ENCODE measurements at regions not wholly inside any gene's neighbourhood (a gene's known extent, or its start where the extent isn't known, plus 50 kb on each side); places are given as distances from the start of the nearest gene placed in this dataset.

- no peak overlapping the region for H3K27ac Mint-ChIP-seq
- no peak for DNase-seq (ENCODE audit: low spot score)
- no peaks in the 10 kb centered on the region for H3K4me1 Mint-ChIP-seq (ENCODE audit: low read depth)
- no peaks in the 10 kb centered on the region for H3K27me3 Mint-ChIP-seq (ENCODE audit: low read depth)
- H3K36me3 Mint-ChIP-seq (ENCODE audit: low read depth), result no peaks in the 10 kb centered on the region
- H3K4me3 Mint-ChIP-seq, result no peak overlapping the region
- H3K9me3 Mint-ChIP-seq, result peaks cover 14% of the 10 kb centered on the region
Measured at GRCh38 chr4:111483375-111484169, 661.7 kb upstream of the FAM241A start.

- Mint-ChIP-seq H3K4me3 (no peak overlapping the region), H3K4me1 (ENCODE audit: low read depth) (no peaks in the 10 kb centered on the region), H3K36me3 (ENCODE audit: low read depth) (no peaks in the 10 kb centered on the region), H3K9me3 (peaks cover 3% of the 10 kb centered on the region), H3K27ac (no peak overlapping the region), H3K27me3 (ENCODE audit: low read depth) (no peaks in the 10 kb centered on the region)
- DNase-seq (ENCODE audit: low spot score), result no peak
Measured at GRCh38 chr4:111492496-111492895, 652.8 kb upstream of the FAM241A start.

- Mint-ChIP-seq H3K4me1 (ENCODE audit: low read depth) (no peaks in the 10 kb centered on the region), H3K27ac (no peak overlapping the region), H3K27me3 (ENCODE audit: low read depth) (no peaks in the 10 kb centered on the region), H3K9me3 (no peaks in the 10 kb centered on the region), H3K4me3 (no peak overlapping the region), H3K36me3 (ENCODE audit: low read depth) (no peaks in the 10 kb centered on the region)
- no peak for DNase-seq (ENCODE audit: low spot score)
Measured at GRCh38 chr4:111494471-111494870, 650.8 kb upstream of the FAM241A start.

GRCh38 chr4:111494971-111495370, 650.3 kb upstream of the FAM241A start:
- Mint-ChIP-seq H3K27ac (no peak overlapping the region), H3K4me3 (no peak overlapping the region), H3K4me1 (ENCODE audit: low read depth) (no peaks in the 10 kb centered on the region), H3K36me3 (ENCODE audit: low read depth) (no peaks in the 10 kb centered on the region), H3K27me3 (ENCODE audit: low read depth) (no peaks in the 10 kb centered on the region), H3K9me3 (no peaks in the 10 kb centered on the region)
- no peak for DNase-seq (ENCODE audit: low spot score)

- H3K4me3 Mint-ChIP-seq, result no peak overlapping the region
- no peaks in the 10 kb centered on the region for H3K4me1 Mint-ChIP-seq (ENCODE audit: low read depth)
- no peaks in the 10 kb centered on the region for H3K36me3 Mint-ChIP-seq (ENCODE audit: low read depth)
- DNase-seq (ENCODE audit: low spot score), result no peak
- H3K27ac Mint-ChIP-seq, result no peak overlapping the region
- H3K9me3 Mint-ChIP-seq, result no peaks in the 10 kb centered on the region
- no peaks in the 10 kb centered on the region for H3K27me3 Mint-ChIP-seq (ENCODE audit: low read depth)
Measured at GRCh38 chr4:111499291-111499690, 646.0 kb upstream of the FAM241A start.

GRCh38 chr4:111499706-111500105, 645.5 kb upstream of the FAM241A start:
- DNase-seq (ENCODE audit: low spot score), result no peak
- Mint-ChIP-seq H3K27me3 (ENCODE audit: low read depth) (no peaks in the 10 kb centered on the region), H3K9me3 (no peaks in the 10 kb centered on the region), H3K27ac (no peak overlapping the region), H3K36me3 (ENCODE audit: low read depth) (no peaks in the 10 kb centered on the region), H3K4me3 (no peak overlapping the region), H3K4me1 (ENCODE audit: low read depth) (no peaks in the 10 kb centered on the region)

GRCh38 chr4:111500858-111501257, 644.4 kb upstream of the FAM241A start:
- Mint-ChIP-seq H3K4me3 (no peak overlapping the region), H3K9me3 (no peaks in the 10 kb centered on the region), H3K36me3 (ENCODE audit: low read depth) (no peaks in the 10 kb centered on the region), H3K27ac (no peak overlapping the region), H3K4me1 (ENCODE audit: low read depth) (no peaks in the 10 kb centered on the region), H3K27me3 (ENCODE audit: low read depth) (no peaks in the 10 kb centered on the region)
- no peak for DNase-seq (ENCODE audit: low spot score)

GRCh38 chr4:111501946-111502345, 643.3 kb upstream of the FAM241A start:
- no peaks in the 10 kb centered on the region for H3K4me1 Mint-ChIP-seq (ENCODE audit: low read depth)
- no peak for DNase-seq (ENCODE audit: low spot score)
- no peaks in the 10 kb centered on the region for H3K36me3 Mint-ChIP-seq (ENCODE audit: low read depth)
- H3K4me3 Mint-ChIP-seq, result no peak overlapping the region
- H3K27ac Mint-ChIP-seq, result no peak overlapping the region
- no peaks in the 10 kb centered on the region for H3K27me3 Mint-ChIP-seq (ENCODE audit: low read depth)
- H3K9me3 Mint-ChIP-seq, result no peaks in the 10 kb centered on the region

GRCh38 chr4:111502626-111503025, 642.6 kb upstream of the FAM241A start:
- H3K27ac Mint-ChIP-seq, result no peak overlapping the region
- DNase-seq (ENCODE audit: low spot score), result no peak
- H3K9me3 Mint-ChIP-seq, result no peaks in the 10 kb centered on the region
- H3K4me1 Mint-ChIP-seq (ENCODE audit: low read depth), result no peaks in the 10 kb centered on the region
- no peaks in the 10 kb centered on the region for H3K27me3 Mint-ChIP-seq (ENCODE audit: low read depth)
- H3K4me3 Mint-ChIP-seq, result no peak overlapping the region
- H3K36me3 Mint-ChIP-seq (ENCODE audit: low read depth), result no peaks in the 10 kb centered on the region

GRCh38 chr4:111506706-111507105, 638.5 kb upstream of the FAM241A start:
- Mint-ChIP-seq H3K4me1 (ENCODE audit: low read depth) (no peaks in the 10 kb centered on the region), H3K4me3 (no peak overlapping the region), H3K36me3 (ENCODE audit: low read depth) (no peaks in the 10 kb centered on the region), H3K9me3 (no peaks in the 10 kb centered on the region), H3K27me3 (ENCODE audit: low read depth) (no peaks in the 10 kb centered on the region), H3K27ac (no peak overlapping the region)
- no peak for DNase-seq (ENCODE audit: low spot score)

- Mint-ChIP-seq H3K4me1 (ENCODE audit: low read depth) (no peaks in the 10 kb centered on the region), H3K4me3 (no peak overlapping the region), H3K36me3 (ENCODE audit: low read depth) (no peaks in the 10 kb centered on the region), H3K27me3 (ENCODE audit: low read depth) (no peaks in the 10 kb centered on the region), H3K27ac (no peak overlapping the region), H3K9me3 (no peaks in the 10 kb centered on the region)
- no peak for DNase-seq (ENCODE audit: low spot score)
Measured at GRCh38 chr4:111510535-111510934, 634.7 kb upstream of the FAM241A start.

GRCh38 chr4:111512081-111512783, 633.0 kb upstream of the FAM241A start:
- H3K4me1 Mint-ChIP-seq (ENCODE audit: low read depth), result no peaks in the 10 kb centered on the region
- no peaks in the 10 kb centered on the region for H3K36me3 Mint-ChIP-seq (ENCODE audit: low read depth)
- DNase-seq (ENCODE audit: low spot score), result no peak
- no peak overlapping the region for H3K27ac Mint-ChIP-seq
- H3K4me3 Mint-ChIP-seq, result no peak overlapping the region
- no peaks in the 10 kb centered on the region for H3K27me3 Mint-ChIP-seq (ENCODE audit: low read depth)
- H3K9me3 Mint-ChIP-seq, result no peaks in the 10 kb centered on the region

- no peaks in the 10 kb centered on the region for H3K27me3 Mint-ChIP-seq (ENCODE audit: low read depth)
- H3K27ac Mint-ChIP-seq, result no peak overlapping the region
- H3K9me3 Mint-ChIP-seq, result peaks cover under 1% of the 10 kb centered on the region
- no peaks in the 10 kb centered on the region for H3K4me1 Mint-ChIP-seq (ENCODE audit: low read depth)
- no peaks in the 10 kb centered on the region for H3K36me3 Mint-ChIP-seq (ENCODE audit: low read depth)
- H3K4me3 Mint-ChIP-seq, result no peak overlapping the region
- DNase-seq (ENCODE audit: low spot score), result no peak
Measured at GRCh38 chr4:111519683-111520082, 625.6 kb upstream of the FAM241A start.

GRCh38 chr4:111530446-111530845, 614.8 kb upstream of the FAM241A start:
- H3K27me3 Mint-ChIP-seq (ENCODE audit: low read depth), result no peaks in the 10 kb centered on the region
- no peak overlapping the region for H3K27ac Mint-ChIP-seq
- no peak overlapping the region for H3K4me3 Mint-ChIP-seq
- no peak for DNase-seq (ENCODE audit: low spot score)
- H3K36me3 Mint-ChIP-seq (ENCODE audit: low read depth), result no peaks in the 10 kb centered on the region
- peaks cover 12% of the 10 kb centered on the region for H3K9me3 Mint-ChIP-seq
- no peaks in the 10 kb centered on the region for H3K4me1 Mint-ChIP-seq (ENCODE audit: low read depth)

All from T-helper 2 cell treated with Interferon-gamma antibody and Interleukin-4, amounts not matched to agents 5 μg/mL and 100 μg/mL, for 36 hours (primary cell).